HepG2 (cell line): ENCODE measurements at regions not wholly inside any gene's neighbourhood (a gene's known extent, or its start where the extent isn't known, plus 50 kb on each side); places are given as distances from the start of the nearest gene placed in this dataset.

Experiments used
- ATAC-seq: fragments of 200-7000 bp; cut with Tn5 transposase; 3 replicates; pipeline ENCODE4 v1.9.1; 2020; ENCODE audit warnings: mild to moderate bottlenecking, moderate library complexity
- BruUV-seq: library from RNA; stranded (reverse); fragments of 400-500 nt; replicated peaks from 2 replicates; lab custom pipeline; 2021; lab: Mats Ljungman, UMichigan
- CTCF ChIA-PET: fragments of 300-600 bp; formaldehyde crosslinking; extraction: SDS; loops from one replicate; lab custom pipeline; 2021; ENCODE audit warnings: low total read pairs, inconsistent platforms, low intra/inter-chr PET ratio; lab: Yijun Ruan, JAX
- POLR2A ChIA-PET: fragments of 350-600 bp; sonication (Branson Sonifier 250); formaldehyde crosslinking; loops from one replicate; lab custom pipeline; 2020; ENCODE audit warnings: antibody characterized with exemption, inconsistent platforms; lab: Yijun Ruan, JAX
- DNase-seq: peaks from one replicate; pipeline ENCODE4 v3.0.0-alpha.2; 2015; ENCODE audit warnings: low spot score
- FAIRE-seq: peaks from 3 replicates; lab custom pipeline; 2011; peaks lifted over from hg19 to GRCh38; lab: Jason Lieb, UNC
- H2AFZ ChIP-seq: one replicate; pipeline ENCODE4 v1.6.1; 2011; ENCODE audit warnings: low read length, inconsistent platforms
- H3K27ac ChIP-seq: fragments of 300-600 bp; 3 replicates; pipeline ENCODE4 v1.8.0; 2011; ENCODE audit warnings: mixed run types, mild to moderate bottlenecking, mixed read lengths, low read length, inconsistent platforms; ENCODE audit not compliant: insufficient read depth; ENCODE audit errors: extremely low read length
- H3K27me3 ChIP-seq, 2 experiments: fragments of 200-600 bp in 1 of 2; 2 replicates in 1 of 2; 3 replicates in 1 of 2; pipeline versions ENCODE4 v1.6.0 to v1.8.0; 2011; ENCODE audit warnings: low read length in 2 of 2, mild to moderate bottlenecking in 2 of 2, moderate library complexity in 2 of 2, inconsistent platforms in 1 of 2; ENCODE audit not compliant: insufficient read depth in 2 of 2, control insufficient read depth in 1 of 2
- H3K36me3 ChIP-seq, 2 experiments: fragments of 200-600 bp in 1 of 2; replicated peaks in 1 of 2; 2 replicates in 1 of 2; 3 replicates in 1 of 2; pipeline versions ENCODE4 v1.5.1 to v1.8.0; 2011; ENCODE audit warnings: low read length in 2 of 2, inconsistent platforms in 1 of 2; ENCODE audit not compliant: insufficient read depth in 2 of 2, control insufficient read depth in 1 of 2
- H3K4me1 ChIP-seq: 2 replicates; pipeline ENCODE4 v1.5.1; 2012; ENCODE audit warnings: low read length, inconsistent platforms; ENCODE audit not compliant: insufficient read depth
- H3K4me2 ChIP-seq: 2 replicates; pipeline ENCODE4 v1.6.0; 2011; ENCODE audit warnings: low read depth, low read length, inconsistent platforms
- H3K4me3 ChIP-seq, 3 experiments: fragments of 200-600 bp in 1 of 3; sonication (generic), shearing (Covaris generic) in 1 of 3; replicated peaks in 1 of 3; 2 replicates each; pipeline ENCODE4 v1.5.1; 2011 to 2016; ENCODE audit warnings: low read length in 3 of 3, inconsistent platforms in 2 of 3, low read depth in 2 of 3, mild to moderate bottlenecking in 2 of 3, control low read depth in 1 of 3, mixed read lengths in 1 of 3; ENCODE audit not compliant: insufficient read depth in 1 of 3
- H3K79me2 ChIP-seq: one replicate; pipeline ENCODE4 v1.6.1; 2011; ENCODE audit warnings: low read length, inconsistent platforms; ENCODE audit not compliant: insufficient read depth
- H3K9ac ChIP-seq: 2 replicates; pipeline ENCODE4 v1.6.0; 2011; ENCODE audit warnings: mild to moderate bottlenecking, low read depth, low read length, inconsistent platforms; ENCODE audit not compliant: insufficient read depth
- H3K9me3 ChIP-seq: 2 replicates; pipeline ENCODE4 v1.5.1; 2012; ENCODE audit warnings: mild to moderate bottlenecking, low read length
- H4K20me1 ChIP-seq: 2 replicates; pipeline ENCODE4 v1.6.0; 2011; ENCODE audit warnings: inconsistent platforms, mild to moderate bottlenecking, low read length, moderate library complexity; ENCODE audit not compliant: insufficient read depth
- CERS6 ChIP-seq: sonication (generic); formaldehyde crosslinking; IDR thresholded peaks from 2 replicates; pipeline ENCODE4 v1.5.0; 2020; ENCODE audit warnings: missing genetic modification reagents
- DNMT3B ChIP-seq: conservative IDR thresholded peaks from 2 replicates; pipeline ENCODE4 v1.6.1; 2016; ENCODE audit warnings: missing biosample characterization, control low read depth
- HNRNPLL ChIP-seq: fragments of 200-400 bp; formaldehyde crosslinking; IDR thresholded peaks from 2 replicates; pipeline ENCODE4 v1.6.1; 2017; ENCODE audit warnings: mild to moderate bottlenecking, low read depth, low read length; ENCODE audit not compliant: poor library complexity, severe bottlenecking
- NCOR1 ChIP-seq: fragments of 200-600 bp; sonication (generic); IDR thresholded peaks from 2 replicates; pipeline ENCODE4 v1.7.0; 2017; ENCODE audit warnings: antibody characterized with exemption, low read length, borderline replicate concordance
- NFYB ChIP-seq: sonication (generic); formaldehyde crosslinking; IDR thresholded peaks from 2 replicates; pipeline ENCODE4 v1.4.0; 2020; ENCODE audit warnings: missing genetic modification reagents
- RFXAP ChIP-seq: sonication (generic); formaldehyde crosslinking; IDR thresholded peaks from 2 replicates; pipeline ENCODE4 v1.4.0; 2020; ENCODE audit warnings: missing genetic modification reagents, borderline replicate concordance
- SOX13 ChIP-seq, 3 experiments: fragments of 450-650 bp in 1 of 3; sonication (generic) in 1 of 3; formaldehyde crosslinking in 1 of 3; IDR thresholded peaks in 2 of 3; conservative IDR thresholded peaks in 1 of 3; 2 replicates each; pipeline versions ENCODE4 v1.5.0 to v1.6.1; 2016 to 2020; ENCODE audit warnings: antibody characterized with exemption in 1 of 3, mild to moderate bottlenecking in 1 of 3, missing compliant biosample characterization in 1 of 3, missing genetic modification reagents in 1 of 3, moderate library complexity in 1 of 3
- ZFYVE20 ChIP-seq: sonication (generic); formaldehyde crosslinking; IDR thresholded peaks from 2 replicates; pipeline ENCODE4 v1.8.0; 2023; ENCODE audit warnings: low read depth, mild to moderate bottlenecking, moderate library complexity, missing genetic modification reagents, borderline replicate concordance
- WGBS: methylation state at CpG from one replicate; pipeline ENCODE4 v1.1.6; 2017; ENCODE audit warnings: low lambda C conversion rate; 5-methylcytosine and 5-hydroxymethylcytosine counted together
- in situ Hi-C: cut with HindIII; loops from 2 replicates; pipeline ENCODE4 v1.10.0; 2017; ENCODE audit warnings: low pct_unique_long_range_greater_than_20kb; ENCODE audit not compliant: extremely low pct_ligation_motif_present
- intact Hi-C: fragments of 100-400 bp; cut with micrococcal nuclease; formaldehyde crosslinking; loops from one replicate; pipeline ENCODE4 v1.10.0; 2022; ENCODE audit not compliant: unreplicated experiment
- TF ChIP-seq, protein P1 (sequence below): sonication (generic); formaldehyde crosslinking; IDR thresholded peaks from 2 replicates; pipeline ENCODE4 v1.9.0; 2021; ENCODE audit warnings: mild to moderate bottlenecking, missing genetic modification reagents
- TF ChIP-seq, protein P2 (sequence below): sonication (generic); formaldehyde crosslinking; IDR thresholded peaks from 2 replicates; pipeline ENCODE4 v1.4.0; 2020; ENCODE audit warnings: missing genetic modification reagents
- TF ChIP-seq, protein P3 (sequence below): sonication (generic); formaldehyde crosslinking; IDR thresholded peaks from 2 replicates; pipeline ENCODE4 v1.5.0; 2020; ENCODE audit warnings: mild to moderate bottlenecking, missing genetic modification reagents

DNA sequence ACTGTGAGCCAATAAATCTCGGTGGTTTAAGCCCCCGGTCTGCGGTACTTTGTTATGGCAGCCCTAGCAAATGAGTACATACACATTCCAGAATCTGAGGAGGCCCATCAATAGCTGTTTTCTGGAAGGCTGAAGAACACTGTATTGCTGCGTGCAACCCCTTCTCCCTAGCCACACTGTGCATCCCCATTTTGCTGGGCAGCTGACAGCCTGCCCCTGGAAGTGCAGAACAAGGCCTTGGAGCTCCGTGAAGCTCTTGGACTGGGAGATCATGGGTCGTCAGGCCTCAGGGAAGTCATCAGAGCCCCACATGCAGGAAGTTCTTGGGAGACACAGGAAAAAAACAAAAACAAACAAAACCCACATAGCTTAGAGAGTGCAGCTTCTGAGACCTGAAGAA is 90.6 kb upstream of the ST6GAL2 start (continued):
- TF ChIP-seq, protein P1, sequence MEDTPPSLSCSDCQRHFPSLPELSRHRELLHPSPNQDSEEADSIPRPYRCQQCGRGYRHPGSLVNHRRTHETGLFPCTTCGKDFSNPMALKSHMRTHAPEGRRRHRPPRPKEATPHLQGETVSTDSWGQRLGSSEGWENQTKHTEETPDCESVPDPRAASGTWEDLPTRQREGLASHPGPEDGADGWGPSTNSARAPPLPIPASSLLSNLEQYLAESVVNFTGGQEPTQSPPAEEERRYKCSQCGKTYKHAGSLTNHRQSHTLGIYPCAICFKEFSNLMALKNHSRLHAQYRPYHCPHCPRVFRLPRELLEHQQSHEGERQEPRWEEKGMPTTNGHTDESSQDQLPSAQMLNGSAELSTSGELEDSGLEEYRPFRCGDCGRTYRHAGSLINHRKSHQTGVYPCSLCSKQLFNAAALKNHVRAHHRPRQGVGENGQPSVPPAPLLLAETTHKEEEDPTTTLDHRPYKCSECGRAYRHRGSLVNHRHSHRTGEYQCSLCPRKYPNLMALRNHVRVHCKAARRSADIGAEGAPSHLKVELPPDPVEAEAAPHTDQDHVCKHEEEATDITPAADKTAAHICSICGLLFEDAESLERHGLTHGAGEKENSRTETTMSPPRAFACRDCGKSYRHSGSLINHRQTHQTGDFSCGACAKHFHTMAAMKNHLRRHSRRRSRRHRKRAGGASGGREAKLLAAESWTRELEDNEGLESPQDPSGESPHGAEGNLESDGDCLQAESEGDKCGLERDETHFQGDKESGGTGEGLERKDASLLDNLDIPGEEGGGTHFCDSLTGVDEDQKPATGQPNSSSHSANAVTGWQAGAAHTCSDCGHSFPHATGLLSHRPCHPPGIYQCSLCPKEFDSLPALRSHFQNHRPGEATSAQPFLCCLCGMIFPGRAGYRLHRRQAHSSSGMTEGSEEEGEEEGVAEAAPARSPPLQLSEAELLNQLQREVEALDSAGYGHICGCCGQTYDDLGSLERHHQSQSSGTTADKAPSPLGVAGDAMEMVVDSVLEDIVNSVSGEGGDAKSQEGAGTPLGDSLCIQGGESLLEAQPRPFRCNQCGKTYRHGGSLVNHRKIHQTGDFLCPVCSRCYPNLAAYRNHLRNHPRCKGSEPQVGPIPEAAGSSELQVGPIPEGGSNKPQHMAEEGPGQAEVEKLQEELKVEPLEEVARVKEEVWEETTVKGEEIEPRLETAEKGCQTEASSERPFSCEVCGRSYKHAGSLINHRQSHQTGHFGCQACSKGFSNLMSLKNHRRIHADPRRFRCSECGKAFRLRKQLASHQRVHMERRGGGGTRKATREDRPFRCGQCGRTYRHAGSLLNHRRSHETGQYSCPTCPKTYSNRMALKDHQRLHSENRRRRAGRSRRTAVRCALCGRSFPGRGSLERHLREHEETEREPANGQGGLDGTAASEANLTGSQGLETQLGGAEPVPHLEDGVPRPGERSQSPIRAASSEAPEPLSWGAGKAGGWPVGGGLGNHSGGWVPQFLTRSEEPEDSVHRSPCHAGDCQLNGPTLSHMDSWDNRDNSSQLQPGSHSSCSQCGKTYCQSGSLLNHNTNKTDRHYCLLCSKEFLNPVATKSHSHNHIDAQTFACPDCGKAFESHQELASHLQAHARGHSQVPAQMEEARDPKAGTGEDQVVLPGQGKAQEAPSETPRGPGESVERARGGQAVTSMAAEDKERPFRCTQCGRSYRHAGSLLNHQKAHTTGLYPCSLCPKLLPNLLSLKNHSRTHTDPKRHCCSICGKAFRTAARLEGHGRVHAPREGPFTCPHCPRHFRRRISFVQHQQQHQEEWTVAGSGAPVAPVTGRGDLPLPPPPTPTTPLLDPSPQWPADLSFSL, result no peak

GRCh38 chr2:106977717-106978116 is 91.8 kb upstream of the ST6GAL2 start:
- no peak for FAIRE-seq
- H3K9me3 ChIP-seq, result no peaks in the 10 kb centered on the region
- in situ Hi-C loops (no loop called here), intact Hi-C loops (no loop called here)
- WGBS, result 11% methylated on average over 3 of the region's 3 CpGs
- no TSS peak for BruUV-seq
- H2AFZ ChIP-seq, result no peak overlapping the region
- ATAC-seq, result no peak
- no peaks in the 10 kb centered on the region for H3K27me3 ChIP-seq
- H3K4me2 ChIP-seq, result no peak overlapping the region
- no peaks in the 10 kb centered on the region; the same call in 1 of the 2 replicates for H4K20me1 ChIP-seq
- no peak overlapping the region for H3K27ac ChIP-seq
- no peaks in the 10 kb centered on the region for H3K4me1 ChIP-seq
- POLR2A ChIA-PET, result no interaction called here
- H3K9ac ChIP-seq, result no peak overlapping the region
- TF ChIP-seq, protein P2, sequence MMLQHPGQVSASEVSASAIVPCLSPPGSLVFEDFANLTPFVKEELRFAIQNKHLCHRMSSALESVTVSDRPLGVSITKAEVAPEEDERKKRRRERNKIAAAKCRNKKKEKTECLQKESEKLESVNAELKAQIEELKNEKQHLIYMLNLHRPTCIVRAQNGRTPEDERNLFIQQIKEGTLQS (CRISPR knock-in tag), result no peak
- TF ChIP-seq HNRNPLL, result no peak
- TF ChIP-seq CERS6 (CRISPR knock-in tag), result no peak
- TF ChIP-seq ZFYVE20 (CRISPR knock-in tag), result no peak
- TF ChIP-seq NFYB, result no peak
- TF ChIP-seq, protein P3, sequence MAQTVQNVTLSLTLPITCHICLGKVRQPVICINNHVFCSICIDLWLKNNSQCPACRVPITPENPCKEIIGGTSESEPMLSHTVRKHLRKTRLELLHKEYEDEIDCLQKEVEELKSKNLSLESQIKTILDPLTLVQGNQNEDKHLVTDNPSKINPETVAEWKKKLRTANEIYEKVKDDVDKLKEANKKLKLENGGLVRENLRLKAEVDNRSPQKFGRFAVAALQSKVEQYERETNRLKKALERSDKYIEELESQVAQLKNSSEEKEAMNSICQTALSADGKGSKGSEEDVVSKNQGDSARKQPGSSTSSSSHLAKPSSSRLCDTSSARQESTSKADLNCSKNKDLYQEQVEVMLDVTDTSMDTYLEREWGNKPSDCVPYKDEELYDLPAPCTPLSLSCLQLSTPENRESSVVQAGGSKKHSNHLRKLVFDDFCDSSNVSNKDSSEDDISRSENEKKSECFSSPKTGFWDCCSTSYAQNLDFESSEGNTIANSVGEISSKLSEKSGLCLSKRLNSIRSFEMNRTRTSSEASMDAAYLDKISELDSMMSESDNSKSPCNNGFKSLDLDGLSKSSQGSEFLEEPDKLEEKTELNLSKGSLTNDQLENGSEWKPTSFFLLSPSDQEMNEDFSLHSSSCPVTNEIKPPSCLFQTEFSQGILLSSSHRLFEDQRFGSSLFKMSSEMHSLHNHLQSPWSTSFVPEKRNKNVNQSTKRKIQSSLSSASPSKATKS (CRISPR knock-in tag), result no peak
- no peak for TF ChIP-seq SOX13 (IDR thresholded peaks at IDR 0.05)
- TF ChIP-seq SOX13 (CRISPR knock-in tag; conservative IDR thresholded peaks at IDR 0.05 in 1 of 2, IDR thresholded peaks at IDR 0.05 in 1 of 2), result no peak
- TF ChIP-seq RFXAP (CRISPR knock-in tag), result no peak
- TF ChIP-seq DNMT3B (CRISPR knock-in tag), result no peak
- TF ChIP-seq NCOR1, result no peak
- CTCF ChIA-PET, result no interaction called here
- H3K79me2 ChIP-seq, result no peaks in the 10 kb centered on the region
- no peak overlapping the region for H3K4me3 ChIP-seq
- no peaks in the 10 kb centered on the region for H3K36me3 ChIP-seq
- DNase-seq, result no peak
